ENCODE measurements at regions not wholly inside any gene's neighbourhood (a gene's known extent, or its start where the extent isn't known, plus 50 kb on each side); places are given as distances from the start of the nearest gene placed in this dataset.

DNA sequence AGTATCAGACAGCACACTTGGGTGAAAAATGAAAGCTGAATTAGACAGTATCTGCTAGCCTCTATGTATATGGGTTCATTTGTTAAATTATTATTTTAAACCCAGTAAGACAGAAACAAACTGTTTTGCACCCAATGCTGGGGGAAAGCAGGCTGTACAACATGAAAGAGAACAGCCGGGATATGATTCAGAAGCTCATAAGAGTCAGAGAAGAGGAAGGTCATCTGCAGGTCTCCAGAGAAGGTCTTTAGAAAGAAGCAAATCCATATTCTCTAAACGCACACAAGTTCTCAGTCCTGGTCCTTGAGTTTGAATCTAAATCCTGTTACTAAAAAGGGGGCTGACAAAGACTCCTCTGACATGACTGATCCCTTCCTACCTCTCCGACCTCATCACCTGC lies 155.1 kb downstream of the SIPA1L2 start:
- no peak for DNase-seq

DNA sequence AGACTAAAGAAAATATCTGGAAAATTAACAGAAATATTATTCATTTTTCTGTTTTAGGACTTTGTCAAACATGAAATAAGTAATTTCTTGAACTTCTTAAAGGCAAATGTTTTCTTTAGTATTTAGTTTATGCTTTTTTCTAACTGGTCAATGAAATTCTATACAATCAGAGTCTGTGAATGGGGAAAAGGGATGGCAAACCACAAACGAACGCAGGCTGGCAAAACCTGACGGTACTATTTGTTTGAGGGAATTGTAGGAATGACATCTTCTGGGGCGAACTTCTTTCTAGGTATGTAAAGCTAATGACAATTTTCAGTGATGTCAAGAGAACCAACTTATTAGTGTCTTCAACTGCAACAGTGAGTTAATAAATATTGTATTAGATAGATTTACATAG lies 156.0 kb downstream of the SIPA1L2 start:
- DNase-seq: no peak

DNA sequence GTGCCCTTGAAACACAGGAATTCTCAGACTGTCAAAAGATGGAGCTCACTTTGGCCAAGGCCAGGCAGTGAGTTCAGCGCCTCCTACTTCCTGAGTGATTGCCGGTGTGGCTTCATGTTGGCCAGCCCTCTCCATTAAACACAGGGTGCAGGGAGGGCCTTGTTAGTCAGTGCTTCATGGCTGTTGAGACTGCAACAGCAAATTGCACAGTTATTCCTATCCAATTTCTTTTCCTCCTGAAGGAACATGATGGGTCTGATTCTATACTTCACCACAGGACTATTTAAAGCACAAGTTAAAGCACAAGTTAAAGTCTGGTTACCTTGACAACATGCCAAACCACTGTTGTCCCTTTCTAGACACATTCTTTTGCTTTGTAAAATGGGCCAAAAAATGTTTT lies 156.6 kb downstream of the SIPA1L2 start:
- DNase-seq: no peak

DNA sequence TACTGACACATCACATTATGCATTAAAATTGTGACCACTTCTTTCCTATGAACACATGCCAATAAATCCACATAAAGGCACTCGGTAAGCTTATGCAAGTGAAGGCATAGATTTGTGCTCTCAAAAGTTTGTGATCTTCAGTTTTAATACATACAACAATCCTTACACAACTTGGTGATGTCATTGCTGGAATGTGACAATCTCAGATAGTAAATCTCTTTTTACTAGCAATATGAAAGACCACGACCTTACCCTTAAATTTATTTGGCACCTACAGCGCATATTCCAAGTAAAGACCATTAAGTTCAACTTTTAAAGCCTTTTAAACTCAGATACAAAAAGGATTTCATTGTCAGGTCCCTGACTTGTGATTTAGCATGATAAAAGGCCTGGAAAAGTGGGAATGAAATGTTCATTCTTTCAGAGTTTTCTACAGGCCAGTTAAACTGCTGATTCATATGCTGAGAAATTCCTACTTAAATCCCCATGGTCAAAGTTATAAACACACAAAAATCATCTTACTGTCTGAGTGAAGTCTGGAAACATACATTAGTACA lies 157.4 kb downstream of the SIPA1L2 start:
- no peak for DNase-seq

DNA sequence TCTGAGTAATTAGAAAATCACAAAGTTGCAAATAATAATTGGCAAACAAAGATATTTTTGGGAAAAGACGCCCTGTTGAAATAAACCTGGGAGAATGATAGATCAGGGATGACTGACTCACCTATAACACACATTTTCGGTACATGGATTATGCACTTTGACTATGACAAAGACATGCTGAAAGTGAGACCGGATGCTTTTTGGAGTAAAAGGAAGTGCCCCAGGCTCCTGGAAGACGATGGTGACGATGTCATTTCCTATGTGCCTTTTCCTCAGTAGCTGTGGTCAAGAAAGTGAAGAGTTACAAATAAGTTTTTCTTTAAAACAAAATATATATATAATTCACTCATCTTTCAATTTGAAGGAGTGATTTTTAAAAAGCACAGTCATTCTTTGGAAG lies 158.7 kb downstream of the SIPA1L2 start:
- DNase-seq: no peak

DNA sequence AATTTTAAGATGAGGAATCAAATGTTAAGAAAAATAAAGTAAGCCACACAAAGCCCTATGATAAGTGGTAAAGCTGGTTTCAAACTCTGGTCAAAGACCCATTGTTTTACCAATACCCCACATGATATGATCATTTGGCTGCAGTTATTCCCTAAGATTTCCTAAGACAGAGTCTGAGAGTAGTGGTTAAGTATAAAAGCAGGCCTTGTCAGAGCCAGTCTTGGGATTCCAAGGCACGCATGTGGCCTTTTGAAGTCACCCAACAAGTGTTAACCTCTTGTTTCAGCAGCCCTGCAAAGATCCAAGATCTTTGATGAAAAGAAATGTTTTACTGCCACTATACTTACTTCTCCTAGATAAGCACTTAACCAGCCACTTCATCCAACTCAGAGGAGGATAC lies 159.2 kb downstream of the SIPA1L2 start:
- no peak for DNase-seq

DNA sequence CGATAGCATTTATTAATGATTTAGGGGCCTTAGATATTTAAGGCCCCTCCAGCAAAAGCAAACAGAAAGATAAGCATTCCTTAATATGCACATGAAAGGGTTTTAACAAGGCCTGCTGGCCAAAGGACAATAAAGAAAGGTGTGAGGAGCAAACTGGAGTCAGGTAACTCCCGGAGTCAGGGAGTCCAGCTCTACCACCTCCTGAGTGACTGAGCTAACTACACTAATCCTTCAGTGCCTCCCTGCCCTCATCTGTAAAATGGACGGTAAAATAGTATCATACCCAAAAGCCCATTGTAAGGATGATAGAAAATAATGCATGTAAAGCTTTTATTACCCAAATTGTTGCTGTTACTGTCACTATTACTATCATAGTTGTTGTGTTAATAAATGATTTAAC lies 161.7 kb downstream of the SIPA1L2 start:
- no peak for DNase-seq

DNA sequence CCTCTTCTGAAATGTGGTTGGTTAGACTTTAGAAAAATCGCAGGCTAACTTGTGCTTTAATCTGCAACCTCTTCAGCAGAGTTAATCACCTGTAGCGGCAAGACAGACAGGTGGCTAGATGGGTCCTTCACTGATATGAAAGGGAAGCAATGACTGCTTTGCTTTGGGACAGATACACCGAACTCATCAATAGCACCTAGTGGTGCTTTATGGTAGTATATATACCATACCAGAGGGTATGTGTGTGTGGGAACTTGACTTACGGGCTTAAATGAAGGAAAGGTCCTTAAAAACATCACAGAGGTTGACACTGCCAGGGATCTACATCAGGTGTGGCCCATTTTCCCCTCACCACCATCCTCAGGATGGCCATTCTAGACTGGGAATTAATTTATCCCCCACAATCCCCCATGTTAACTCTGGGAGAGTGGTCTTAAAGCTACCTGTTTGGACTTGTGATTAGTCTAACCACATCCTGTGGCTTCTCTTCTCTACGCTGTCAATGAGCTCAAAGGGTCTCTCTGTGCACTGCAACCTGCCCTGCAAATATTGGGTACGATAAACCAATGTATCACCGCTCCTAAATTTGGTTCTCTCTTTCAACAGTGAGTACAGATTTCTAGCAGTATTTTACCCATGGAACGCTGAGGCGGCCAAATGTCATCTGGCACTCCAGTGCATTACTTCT lies 162.7 kb downstream of the SIPA1L2 start:
- no peak for DNase-seq

DNA sequence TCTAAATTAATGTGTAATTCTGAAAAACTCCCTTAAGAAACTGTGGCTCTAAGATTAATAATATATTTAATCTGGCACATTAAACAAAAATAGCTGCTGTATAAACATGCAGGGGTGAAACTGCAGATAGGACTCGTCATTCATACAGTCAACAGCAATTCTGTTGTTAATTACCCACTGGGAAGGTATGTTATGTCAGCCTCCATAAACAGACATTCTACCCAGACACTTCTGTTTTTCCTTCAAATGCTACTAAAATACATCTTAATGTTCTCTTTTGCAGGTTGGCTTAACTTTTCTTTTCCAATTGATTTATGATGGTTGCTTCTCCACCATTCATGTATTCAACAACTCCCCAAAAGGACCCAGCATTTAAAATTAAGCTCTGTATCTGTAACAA lies 165.6 kb downstream of the SIPA1L2 start:
- DNase-seq: no peak

DNA sequence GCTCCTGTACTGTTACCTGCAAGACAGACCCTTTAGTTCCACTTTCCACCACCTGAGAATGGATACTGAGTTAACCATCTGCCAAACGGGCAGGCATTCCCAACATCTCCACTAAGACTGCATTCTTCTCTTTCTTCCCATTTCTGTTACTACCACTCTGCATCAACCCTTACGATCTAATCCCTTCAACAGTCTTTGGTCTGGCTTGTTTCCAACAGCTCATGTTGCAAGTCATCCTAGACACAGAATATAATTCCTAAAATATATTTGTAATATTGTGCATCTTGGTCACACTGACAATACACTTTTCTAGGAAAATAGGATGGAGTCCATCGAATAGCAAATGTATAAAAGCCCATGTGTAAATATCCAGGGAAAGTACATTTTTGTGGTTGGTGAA lies 166.7 kb downstream of the SIPA1L2 start:
- DNase-seq: no peak

DNA sequence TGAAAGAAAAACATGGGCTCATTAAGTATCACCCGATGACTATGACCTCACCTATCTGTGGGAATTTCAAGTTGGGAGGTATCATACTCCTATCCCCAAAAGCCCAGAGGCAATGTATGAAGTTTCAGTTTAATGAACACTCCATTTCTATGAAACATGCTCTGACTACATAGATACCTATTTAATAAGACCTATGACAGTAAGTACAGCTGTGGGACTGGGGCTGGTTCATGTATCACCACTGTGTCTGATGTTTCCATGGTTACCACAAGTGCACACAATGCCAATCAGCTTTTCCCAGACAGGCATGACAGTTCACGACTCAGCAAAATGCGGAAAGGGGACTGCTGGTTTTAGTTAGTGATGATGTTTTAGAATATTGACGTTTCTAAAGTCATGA lies 167.7 kb downstream of the SIPA1L2 start:
- DNase-seq: no peak

DNA sequence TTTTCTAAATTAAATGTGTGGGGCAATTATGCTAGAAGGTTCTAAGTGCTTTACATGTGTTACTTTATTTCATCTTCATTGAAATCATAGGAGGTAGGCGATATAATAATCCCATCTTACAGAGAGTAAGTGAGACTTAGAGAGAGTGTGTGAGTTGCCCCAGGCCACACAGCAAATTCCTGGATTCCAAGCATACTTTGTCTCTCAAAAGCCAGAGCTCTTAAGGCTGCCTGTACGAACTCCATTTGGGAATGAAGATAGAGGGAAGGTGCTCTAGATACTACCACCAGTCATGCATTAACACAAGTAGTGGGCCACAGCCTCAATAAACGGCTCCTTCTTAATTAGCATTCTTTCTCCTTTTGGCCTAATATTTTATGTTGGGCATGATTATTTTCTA lies 170.1 kb downstream of the SIPA1L2 start:
- DNase-seq: no peak

DNA sequence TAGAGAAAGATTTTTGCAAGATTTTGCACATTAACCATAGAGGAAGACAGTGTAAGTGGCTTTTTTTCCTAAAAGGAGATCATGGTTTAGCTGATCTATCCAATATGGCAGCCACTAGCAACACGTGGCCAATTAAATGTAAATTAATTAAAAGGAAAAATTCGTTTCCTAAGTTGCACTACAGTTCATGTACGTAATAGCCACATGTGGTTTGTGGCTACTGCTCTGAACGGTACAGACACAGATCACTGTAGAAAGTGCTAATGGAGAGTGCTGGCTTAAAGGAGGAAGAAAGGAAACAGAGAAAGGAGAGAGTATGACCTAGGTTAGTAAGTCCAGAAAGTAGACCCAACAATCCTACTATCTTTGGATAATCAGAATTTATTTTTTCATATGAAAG lies 170.8 kb downstream of the SIPA1L2 start:
- DNase-seq: no peak

DNA sequence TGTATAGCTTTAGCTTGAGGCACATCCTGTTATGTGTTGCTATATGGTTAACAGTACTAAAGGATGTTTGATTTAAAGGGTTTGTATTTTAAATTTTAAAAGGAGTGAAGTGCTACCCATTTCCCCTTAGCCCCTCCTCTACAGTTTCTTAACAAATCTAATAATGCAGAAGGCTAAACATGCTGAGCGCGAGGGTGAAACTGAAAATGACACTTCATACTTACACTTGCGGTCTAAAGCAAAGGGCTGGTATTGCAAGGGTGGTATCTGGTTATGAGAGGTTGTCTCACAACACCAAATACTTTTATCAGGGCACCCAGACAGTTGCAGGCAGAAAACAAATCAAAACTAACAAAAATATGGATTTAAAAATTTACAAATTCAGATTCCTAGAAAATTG lies 172.3 kb downstream of the SIPA1L2 start:
- DNase-seq: no peak

DNA sequence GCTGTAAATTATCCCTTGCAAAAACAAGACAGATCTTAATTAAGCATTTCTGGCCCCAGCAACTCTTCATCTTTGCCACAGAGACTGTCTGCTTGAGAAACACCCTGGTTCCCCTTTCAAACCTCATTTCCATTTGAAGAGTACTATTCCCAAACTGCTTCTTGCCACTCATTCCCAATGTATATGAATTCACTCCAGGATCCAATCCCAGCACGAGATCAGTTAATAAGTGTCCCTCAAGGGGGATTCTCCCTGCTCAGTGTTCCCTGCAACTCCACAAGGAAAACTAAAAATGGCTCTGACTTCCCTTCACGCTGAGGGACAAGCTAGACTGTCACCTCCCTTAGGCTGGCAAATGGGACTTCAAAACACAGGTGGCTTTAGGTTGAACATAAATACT lies 173.2 kb downstream of the SIPA1L2 start:
- no peak for DNase-seq

DNA sequence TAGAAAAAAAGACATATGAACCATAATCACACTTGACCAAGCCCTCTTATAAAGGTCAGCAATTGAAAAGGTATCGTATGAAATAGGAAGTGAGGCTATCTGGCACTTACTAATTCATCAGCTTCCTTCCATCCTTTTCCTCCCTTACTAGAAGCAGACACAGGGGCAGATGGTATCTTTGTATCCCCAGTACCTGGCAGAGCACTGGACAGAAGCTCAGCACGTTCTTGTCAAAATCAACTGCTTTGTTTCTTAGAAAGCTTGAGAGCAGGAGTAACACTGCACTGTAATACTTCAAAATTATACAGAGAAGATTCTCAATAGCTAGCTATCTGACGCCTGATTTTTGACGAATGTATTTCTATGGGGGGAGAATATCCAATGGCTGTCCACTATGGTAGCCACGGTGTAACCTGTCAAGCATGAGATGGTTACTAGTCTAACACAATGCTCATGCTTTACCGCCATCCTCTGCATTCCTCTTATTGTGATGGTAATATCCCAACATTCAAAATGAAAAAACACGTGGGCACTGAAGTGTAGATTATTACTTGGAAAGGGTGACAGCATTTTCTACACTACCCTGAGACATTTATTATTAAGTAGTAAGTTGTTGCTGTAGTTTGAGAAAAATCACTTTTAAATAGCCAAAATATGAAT lies 175.6 kb downstream of the SIPA1L2 start:
- DNase-seq: no peak

DNA sequence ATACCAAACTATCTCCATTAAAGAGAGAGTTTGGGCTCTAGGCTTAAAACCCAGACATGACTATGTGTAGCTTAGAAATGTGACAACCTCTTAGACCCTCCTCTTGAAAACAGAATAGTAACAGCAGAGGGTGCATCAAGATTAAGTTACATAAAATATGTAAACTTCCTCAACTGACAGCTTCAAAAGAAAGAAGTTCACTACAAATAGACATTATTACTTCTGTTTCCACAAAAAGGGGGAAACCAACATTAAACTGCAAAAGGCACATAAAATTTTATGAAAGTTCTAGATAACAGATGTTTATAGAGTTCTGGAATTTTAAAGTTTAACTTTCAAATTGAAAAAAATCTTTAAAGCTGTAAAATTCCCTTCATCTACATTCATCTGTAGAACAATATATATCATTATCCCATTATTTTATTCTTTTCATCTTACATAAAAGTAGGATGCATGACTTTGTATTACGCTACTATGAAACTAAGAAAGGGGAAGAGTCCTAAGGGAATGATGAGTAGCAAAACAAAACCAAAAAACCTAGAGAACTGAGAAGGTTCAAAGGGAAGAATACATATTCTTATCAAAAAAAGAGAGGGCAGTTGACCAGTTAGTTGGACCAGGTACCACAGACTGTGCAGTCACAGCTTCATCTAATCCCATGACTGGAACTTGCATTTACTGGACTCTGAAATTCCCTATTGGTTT lies 177.0 kb downstream of the SIPA1L2 start:
- no peak for DNase-seq

DNA sequence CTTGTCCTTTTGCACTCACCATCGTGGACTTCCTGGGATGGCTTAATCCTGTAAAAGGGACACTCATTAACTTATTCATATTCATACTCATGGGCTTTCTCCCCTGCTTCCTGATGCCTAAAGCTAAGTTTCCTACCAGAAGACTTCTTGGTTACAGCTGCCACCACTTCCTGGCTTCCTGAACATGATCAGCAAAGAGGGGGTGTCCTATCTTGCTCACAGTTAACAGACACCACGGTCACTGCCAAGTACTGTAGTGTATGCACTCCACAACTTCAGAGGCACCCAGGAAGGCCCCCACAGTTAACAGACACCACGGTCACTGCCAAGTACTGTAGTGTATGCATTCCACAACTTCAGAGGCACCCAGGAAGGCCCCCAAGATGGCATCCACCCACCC lies 177.8 kb downstream of the SIPA1L2 start:
- no peak for DNase-seq

DNA sequence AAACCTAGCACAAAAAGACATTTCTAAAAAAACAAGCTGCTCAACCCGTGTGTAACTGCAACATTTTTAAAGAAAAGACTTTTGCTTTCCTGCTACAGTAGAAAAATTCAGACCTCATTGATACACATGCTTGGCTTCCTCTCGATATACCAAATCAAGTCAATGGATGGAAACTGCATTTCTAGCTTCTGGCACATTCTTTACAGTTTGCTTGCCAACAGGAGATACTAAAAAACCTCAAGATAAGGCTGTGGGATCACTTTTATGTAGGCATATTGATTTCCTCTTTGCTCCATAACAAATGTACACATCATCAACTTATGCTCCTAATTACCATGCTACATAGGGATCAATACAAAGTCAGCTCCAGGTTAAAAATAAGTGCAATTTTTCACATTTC lies 178.4 kb downstream of the SIPA1L2 start:
- DNase-seq: no peak

DNA sequence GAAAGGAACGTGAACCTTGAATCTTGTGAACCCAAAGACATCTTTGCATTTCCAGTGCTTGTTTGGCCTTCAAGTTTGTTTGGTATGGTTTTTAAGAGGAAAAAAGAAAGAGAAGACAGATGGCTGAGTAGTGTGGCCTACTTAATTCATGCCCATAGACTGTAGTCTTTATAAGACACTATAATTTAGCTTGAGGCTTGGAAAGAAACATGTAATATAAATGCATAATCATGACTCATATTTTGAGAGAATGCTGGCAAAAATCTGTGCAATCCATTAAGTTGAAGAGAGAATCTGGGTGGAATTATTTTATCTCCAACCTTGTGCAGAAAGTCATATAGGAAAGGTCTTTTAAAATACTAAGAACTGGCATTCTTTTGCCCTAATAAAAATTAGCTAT lies 179.3 kb downstream of the SIPA1L2 start:
- no peak for DNase-seq

DNA sequence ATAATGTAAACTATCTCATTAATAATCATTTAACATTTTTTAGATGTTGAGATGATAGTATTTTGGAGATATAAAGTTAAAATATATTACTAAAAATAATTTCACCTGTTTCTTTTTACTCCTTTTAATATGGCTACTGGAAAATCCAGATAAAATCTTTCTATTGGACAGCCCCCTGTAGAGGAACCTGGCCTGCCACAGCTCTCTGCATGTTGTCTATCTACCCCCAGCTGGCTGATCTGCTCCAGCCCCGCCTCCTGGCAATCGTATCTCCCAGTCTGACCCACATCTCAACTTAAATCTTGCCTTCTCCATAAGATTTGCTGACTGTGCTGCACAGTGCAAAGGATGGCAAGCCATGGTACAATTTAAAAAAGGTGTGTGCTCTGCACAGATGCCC lies 182.8 kb downstream of the SIPA1L2 start:
- DNase-seq: no peak

DNA sequence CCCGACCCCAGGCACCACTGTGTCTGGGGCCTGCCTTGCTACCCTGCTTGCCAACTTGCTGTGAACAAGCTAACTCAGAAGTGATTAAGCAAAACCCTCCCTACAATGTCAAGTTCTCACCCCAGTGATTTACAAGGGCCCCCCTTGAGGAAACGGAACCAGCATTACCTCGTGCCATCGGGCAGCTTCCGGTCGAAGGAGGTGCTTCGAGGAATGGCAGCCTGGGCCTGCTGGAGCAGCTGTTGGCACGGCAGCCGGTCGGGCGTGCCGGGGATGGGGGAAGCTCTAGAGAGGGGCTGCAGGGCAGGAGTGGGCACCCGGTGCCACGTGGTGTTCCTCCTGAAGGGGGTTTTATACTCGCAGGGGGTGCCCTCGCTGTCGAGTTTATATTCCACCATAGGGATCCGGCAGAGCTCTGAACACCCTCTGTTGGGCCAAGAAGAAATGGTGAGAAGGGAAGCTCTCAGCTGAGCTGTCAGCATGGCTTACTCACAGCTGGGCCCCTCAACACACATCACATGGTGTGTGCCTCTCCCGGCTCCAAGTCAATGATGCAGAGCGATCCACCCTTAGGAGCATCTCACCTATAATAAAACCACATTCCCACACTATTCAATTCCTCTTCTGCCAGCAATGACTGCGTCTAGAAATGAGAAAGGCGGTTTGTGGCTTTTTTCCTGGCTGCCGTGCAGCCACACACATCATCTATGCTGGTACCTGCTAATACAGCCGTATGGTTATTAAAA lies 184.4 kb downstream of the SIPA1L2 start:
- DNase-seq: no peak

DNA sequence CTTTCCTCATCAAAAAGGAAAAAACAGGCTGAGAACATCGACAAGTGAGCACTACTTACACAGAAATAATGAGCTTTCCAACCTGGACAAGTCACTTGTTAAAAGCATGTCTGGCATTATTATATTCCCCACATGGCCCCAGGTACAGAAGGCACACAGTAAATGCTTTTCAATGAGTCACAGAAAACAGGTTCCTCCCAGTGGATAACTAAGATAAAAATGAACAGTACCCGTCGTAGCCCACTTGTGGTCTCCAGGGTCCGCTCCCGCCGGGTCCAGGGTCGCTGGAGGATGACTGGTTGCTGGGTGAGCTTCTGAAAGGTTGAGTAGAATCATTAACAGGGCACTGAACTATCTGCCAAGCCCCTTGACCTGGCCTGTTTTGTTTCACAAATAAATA lies 186.6 kb downstream of the SIPA1L2 start:
- DNase-seq: no peak

DNA sequence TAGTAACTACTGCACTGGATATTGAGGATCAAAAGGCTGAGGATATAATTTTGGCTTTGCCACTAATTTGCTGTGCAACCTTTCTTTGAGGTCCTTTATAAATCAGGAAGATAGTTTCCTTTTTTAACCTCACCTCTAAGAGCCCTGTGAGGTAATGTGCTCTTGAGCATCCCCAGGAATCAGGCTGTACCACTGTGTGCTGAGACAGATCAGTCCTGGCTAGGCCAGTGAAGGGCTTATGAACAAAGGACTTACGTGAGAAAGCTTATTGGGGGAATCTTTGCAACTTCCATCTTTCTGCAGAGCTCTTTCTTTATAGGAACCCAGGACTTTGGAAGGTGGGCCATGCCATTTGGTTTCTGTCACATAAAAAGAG lies 188.9 kb downstream of the SIPA1L2 start:
- DNase-seq: no peak

Measured in activated T-cell treated with anti-CD3 and anti-CD28 coated beads, Interleukin-2, amount 50 U/mL, for 1 hour (primary cell).